ENCODE measurements at regions not wholly inside any gene's neighbourhood (a gene's known extent, or its start where the extent isn't known, plus 50 kb on each side); places are given as distances from the start of the nearest gene placed in this dataset.

GRCh38 chr6:103184776-103185175 lies 1674.9 kb downstream of the HACE1 start:
- TF ChIP-seq CTCF (IDR thresholded peaks at IDR 0.05 in 2 of 3, conservative IDR thresholded peaks at IDR 0.05 in 1 of 3; ENCODE audit: control insufficient read depth in 2 of 3, extremely low read depth in 1 of 3, insufficient read depth in 1 of 3, low read depth in 3 of 3, low read length in 3 of 3) (no peak), NFXL1 (IDR thresholded peaks at IDR 0.05; ENCODE audit: borderline replicate concordance) (no peak), SMC3 (IDR thresholded peaks at IDR 0.05; ENCODE audit: borderline replicate concordance, low read length) (no peak), PAX5 (IDR thresholded peaks at IDR 0.05; ENCODE audit: borderline replicate concordance, low read depth, low read length) (no peak), ZNF622 (IDR thresholded peaks at IDR 0.05) (no peak), MEF2A (IDR thresholded peaks at IDR 0.05; ENCODE audit: insufficient read depth, low read depth, low read length) (no peak), RFX5 (IDR thresholded peaks at IDR 0.05; ENCODE audit: low read depth, low read length) (no peak), MXI1 (IDR thresholded peaks at IDR 0.05; ENCODE audit: low read depth, low read length) (no peak), EP300 (IDR thresholded peaks at IDR 0.05; ENCODE audit: borderline replicate concordance in 1 of 2, control insufficient read depth in 1 of 2, low read depth in 2 of 2, low read length in 2 of 2) (no peak), YY1 (IDR thresholded peaks at IDR 0.05; ENCODE audit: low read depth, low read length) (no peak)
- TF ChIP-seq, protein P1, sequence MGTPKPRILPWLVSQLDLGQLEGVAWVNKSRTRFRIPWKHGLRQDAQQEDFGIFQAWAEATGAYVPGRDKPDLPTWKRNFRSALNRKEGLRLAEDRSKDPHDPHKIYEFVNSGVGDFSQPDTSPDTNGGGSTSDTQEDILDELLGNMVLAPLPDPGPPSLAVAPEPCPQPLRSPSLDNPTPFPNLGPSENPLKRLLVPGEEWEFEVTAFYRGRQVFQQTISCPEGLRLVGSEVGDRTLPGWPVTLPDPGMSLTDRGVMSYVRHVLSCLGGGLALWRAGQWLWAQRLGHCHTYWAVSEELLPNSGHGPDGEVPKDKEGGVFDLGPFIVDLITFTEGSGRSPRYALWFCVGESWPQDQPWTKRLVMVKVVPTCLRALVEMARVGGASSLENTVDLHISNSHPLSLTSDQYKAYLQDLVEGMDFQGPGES (IDR thresholded peaks at IDR 0.05) = no peak
